HG03039 (cell line): ENCODE measurements at regions not wholly inside any gene's neighbourhood (a gene's known extent, or its start where the extent isn't known, plus 50 kb on each side); places are given as distances from the start of the nearest gene placed in this dataset.

Source experiments
- ATAC-seq: cut with Tn5 transposase; IDR thresholded peaks from one replicate; pipeline ENCODE4 v1.9.1; 2021; ENCODE audit warnings: mild to moderate bottlenecking, moderate library complexity; ENCODE audit not compliant: unreplicated experiment

DNA sequence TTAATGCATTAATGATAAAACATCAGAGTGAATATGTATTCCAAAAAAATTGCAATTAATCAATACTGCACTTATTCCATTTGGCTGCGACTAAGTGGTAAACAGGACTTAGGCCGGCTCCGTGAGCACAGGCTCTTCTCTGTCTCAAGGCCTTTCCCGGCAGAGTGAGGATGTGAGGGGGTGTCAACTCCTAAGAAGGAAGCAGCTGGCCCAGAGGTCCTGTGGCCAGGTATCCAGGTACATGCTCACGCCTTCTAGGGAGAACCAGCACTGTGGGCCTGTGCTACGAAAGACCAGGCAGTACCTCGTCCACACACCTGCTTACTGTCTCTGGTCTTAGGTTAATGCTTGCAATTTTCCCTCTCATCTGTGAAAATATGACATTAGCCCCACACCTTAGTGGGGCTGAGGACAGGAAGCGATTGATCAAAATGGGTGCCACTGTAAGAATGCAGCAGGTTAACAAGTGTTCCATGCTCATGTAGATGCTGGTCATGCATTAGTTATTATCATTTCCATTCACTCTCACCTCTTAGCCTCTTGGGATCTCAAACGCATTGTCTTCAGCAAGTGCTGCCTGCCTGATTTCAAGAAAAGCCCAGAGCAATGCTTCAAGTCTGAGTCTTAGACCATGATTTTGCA, 175.3 kb downstream of the ABHD5 start:
- ATAC-seq = no peak

DNA sequence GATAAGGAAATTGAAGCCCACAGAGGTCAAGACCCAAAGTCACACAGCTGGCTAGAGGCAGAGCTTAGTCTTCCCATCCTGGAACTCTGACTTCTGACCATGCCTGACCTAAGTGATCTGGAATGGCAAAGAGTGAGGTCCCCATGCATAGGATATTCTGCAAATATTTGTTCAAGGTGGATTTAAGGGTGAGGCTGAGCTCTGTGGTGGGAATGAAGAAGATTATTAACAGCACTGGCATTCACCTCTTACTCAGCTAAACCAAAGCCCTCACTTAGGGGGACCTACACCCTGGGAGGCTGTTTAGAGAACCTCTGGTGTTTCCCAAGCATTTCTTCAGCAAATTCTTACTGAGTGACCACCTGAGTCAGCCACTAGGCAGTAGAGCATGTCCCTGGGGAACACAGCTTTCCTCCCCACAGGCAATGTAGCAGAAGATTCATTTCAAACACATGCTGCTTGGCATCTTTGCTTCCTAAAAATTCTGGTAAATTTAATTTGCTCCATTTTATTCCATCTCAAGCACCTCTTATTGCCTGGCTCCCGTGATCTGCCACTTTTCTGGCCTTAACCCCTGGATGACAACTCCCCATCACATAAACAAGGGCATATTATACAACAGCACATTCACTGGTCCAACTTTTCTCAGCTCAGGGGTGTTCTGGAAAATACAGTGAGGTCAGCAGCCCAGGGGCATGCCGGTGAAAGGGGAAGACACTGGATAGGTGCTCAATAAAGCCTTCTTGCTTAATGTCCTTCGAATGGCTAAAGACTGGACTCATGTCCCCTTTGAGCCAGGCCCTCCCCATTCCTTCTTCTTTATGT, 176.0 kb downstream of the ABHD5 start:
- ATAC-seq = no peak

DNA sequence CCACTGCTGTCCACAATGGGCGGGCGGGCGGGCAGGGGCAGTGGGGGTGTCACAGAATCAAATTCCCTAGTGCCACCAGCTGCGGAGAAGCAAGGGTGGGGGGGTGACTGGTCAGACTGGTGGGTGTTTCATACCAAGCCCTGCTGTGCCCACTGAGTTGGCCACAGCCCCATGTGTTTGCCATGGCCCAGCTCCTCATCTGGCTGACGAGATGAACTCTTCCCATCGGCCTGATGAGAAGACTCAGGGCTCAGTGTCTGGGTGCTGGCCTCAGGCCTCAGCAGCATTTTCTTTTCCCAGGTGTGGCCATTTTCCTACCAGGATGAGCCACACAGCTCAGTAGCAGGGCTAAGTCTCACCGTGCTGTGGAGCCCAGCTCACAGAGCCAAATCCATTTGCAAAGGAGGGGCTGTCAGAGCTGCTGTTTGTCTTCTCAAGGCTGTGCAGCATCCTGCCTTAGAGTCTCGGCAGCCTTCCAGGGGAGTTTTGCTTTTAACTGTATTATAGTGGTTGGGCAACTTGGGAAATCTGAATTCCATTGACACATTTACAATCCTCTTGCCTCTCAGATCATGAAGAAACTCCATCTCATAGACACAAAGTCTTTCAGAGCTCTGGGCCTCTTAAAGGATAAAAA, 176.8 kb downstream of the ABHD5 start:
- no peak for ATAC-seq

DNA sequence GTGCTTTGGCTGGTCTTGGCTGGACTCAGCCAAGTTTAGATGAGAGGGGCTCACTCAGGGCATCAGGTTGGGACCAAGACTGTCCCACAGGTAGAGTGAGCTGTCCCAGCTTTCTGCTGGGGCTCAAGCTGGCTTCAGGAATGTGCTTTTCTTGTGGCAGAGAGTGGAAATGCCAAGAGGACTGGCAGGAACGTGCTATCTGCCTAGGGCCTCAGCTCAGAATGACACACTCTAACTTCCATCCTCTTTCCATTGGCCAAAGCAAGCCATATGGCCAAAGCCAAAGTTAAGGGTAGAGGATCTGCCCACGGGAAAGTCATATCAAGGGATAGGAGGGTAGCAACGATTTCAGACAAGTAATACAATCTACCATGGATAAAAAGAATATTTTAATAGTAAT, 178.8 kb downstream of the ABHD5 start:
- ATAC-seq = no peak

DNA sequence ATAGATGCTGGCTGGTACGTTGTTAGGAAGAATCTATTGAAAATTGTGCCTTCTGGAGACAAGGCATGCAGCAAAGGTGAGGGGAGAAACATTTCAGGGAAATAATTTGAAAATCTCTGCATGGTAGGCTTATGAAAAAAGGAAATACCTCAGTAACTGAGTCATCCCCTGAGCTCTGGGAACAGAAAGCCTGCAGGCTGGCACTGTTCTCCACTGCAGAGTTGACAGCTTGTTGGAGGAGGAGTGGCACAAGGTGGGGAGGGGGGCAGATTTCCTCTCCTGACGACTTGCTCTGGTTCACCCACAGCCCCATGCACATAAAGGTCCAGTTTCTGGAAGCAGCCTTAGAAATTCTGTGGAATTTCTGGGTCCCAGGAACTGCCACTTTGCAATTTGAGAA, 179.4 kb downstream of the ABHD5 start:
- no peak for ATAC-seq

DNA sequence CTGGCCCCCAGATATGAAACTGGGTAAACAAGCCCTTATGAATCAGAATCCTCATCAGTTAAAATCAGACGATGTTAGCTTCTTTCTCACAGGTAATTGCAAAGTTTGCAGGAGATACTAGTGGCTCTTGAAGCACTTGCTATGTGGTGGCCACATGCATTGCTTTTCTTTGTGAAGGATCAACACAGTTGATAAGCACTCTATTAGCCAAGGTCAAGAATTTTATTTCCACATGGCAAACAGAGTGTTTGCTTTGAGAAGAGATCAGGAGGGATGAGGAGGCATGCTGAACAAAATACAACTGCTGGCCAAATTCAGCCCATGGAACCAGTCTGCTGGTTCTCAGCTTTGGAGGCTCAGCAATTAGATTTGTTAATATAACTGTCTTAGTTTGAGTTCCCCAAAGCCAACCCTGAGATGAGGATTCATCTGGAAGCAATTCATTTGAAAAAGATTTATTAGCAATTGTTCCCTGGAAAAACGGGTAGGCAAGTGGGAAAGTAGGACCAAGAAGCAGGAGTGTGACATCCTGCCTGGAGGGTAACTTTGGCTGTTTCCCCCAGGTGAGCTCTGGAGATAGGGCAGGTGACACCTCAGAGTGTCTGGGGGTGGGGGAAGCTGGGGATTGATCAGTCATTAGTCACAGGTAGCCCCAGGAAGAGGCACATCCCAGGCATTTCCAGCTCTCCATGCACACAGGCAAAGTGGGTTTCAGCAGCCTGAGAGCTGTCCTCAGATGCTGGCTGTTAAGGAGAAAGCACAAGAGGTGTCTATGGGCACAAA, 180.3 kb downstream of the ABHD5 start:
- no peak for ATAC-seq

DNA sequence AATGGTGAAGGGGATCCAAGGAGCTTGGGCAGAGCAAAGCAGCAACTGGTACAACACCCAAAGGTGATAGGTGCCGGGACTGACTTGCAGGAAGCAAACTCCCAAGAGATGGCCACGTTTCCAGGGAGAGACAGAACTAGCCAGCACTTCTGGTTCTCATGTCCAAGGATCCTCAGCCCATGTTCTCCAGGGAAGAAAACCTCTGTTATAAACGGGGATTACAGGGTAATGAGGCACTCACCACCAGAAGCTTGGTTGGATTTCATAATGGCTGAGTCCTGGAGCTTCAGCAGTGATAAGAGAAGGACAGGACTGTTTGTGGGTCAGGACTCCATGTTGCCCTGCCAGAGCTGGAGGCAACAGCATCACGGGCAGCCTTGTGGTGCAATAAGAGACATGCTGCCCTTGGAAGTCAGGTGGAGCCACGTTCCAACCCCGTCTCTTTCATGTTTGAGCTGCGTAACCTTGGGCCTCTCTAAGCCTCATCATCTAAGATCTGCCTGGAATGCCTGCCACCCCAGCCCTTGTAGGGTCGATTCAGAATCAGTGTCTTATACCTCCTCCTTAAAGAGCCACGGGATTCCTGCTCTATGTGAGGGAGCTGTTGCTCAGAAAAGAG, 181.0 kb downstream of the ABHD5 start:
- no peak for ATAC-seq

DNA sequence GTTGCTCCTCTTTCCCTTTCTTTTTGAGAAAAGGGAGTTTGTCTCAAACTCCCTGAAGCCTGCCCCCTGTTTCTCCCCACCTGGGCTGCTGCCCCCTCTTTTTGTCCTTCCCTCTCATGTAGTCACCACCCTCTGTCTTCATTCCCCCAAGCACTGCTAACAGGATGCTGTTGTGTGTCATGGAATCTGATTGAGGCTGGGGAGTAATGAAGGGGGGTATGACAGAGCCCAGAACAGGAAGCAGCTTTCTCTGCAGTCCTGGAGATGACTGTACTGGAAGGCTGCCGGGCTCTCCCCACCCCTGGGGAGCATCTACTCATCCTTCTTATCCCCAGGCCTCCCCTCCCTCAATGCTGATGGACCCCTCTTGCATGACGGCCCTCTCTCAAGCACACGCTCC, 181.6 kb downstream of the ABHD5 start:
- ATAC-seq = no peak

DNA sequence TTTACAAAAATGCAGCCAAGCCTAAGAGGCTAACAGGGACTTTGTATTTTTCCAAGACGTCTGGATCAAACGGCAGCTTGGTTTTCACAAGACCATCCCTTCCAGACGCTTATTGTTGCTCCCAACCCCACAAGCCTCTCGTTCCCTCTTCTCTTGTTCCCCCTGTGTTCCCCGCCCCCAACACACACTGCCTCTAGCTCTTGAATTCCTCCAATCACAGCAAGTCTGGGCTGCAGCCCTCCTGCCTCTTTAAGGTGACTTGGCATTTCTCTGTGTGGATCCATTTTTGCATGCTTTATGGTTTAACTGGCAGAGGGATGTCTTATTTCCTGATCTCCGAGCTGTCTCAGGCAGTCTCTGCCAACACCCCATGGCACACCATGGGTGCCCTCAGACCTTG, 182.2 kb downstream of the ABHD5 start:
- no peak for ATAC-seq

DNA sequence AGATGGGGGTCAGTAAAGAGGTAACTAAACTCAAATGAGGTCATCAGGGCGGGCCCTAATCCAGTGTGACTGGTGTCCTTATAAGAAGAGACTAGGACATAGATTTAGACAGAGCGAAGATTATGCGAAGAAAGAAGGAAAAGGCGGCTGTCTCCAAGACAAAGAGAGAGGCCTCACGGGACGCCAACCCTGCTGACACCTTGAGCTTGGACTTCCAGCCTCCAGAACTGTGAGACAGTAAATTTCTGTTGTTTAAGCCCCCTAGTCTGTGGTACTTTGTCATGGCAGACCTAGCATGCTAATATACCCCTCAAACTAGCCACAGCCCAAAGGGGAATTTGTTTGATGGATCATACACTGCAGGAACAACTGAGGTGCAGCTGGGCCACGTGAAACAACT, 183.0 kb downstream of the ABHD5 start:
- ATAC-seq = no peak

DNA sequence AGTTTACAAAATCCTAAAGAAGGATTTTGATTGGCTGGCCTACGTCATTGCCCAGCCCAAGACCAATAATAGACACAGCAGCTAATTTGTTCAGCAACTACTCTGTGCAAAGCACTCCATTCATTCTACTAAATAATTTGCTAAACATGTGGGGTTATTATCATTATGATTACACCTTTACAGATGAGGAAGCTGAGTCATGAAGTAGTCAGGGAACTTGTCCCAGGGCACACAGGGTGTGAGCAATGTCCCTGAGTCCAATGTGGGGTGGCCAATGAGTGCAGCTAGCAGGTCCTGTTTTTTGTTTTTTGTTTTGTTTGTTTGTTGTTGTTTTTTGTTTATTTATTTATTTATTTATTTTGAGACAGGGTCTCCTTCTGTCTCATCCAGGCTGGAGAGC, 183.6 kb downstream of the ABHD5 start:
- no peak for ATAC-seq

DNA sequence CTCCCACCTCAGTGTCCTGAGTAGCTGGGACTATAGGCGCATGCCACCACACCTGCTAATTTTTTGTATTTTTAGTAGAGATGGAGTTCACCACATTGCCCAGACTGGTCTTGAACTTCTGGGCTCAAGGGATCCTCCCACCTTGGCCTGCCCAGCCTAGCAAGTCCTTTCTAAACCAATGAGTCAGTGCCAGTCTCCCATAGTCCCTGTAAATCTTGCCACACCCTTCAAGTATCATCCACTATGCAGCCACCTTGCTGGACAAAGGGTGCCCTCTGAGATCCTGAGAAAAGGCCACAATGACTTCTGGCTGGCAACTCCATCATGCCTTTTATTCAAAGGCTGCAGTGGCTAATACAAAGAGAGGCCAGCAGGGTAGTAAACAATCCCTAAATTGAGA, 184.0 kb downstream of the ABHD5 start:
- ATAC-seq = no peak

DNA sequence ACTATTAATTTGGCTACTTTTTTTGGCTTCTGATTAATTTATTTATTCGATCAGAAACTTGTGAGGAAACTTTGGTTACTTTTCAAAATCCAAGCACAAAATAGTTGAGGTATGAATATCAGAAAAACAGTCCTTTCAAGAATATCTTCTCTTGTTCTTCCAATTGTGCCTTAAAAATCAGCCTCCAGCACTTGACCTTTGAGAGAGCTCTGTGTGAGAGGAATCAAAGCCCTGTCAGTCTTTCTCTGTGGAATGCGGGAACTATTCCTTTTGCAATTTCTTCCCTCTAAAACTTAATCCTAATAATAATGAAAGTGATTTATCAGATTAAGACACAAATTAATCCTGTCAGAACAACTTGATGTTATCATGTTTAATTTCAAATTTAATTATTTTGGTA, 185.9 kb downstream of the ABHD5 start:
- ATAC-seq = no peak

DNA sequence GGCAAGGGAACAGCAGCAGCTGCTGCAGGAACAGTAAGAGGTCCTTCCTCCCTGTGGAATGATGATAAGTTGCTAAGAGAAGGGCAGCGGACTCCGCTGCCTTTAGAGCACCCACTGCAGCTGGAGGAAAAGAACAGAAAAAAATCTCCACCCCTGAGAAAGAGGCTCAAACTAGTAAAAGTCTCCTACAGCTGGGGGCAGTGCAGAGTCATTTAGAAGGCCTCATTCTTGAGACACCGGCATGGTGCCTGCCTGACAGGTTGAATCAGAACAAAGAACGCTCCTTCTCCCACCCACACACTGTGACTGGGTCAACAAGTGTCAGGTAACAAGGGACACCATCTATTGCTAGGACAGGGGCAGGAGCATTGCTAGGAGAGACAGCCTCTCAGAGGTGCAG, 188.4 kb downstream of the ABHD5 start:
- ATAC-seq = no peak

DNA sequence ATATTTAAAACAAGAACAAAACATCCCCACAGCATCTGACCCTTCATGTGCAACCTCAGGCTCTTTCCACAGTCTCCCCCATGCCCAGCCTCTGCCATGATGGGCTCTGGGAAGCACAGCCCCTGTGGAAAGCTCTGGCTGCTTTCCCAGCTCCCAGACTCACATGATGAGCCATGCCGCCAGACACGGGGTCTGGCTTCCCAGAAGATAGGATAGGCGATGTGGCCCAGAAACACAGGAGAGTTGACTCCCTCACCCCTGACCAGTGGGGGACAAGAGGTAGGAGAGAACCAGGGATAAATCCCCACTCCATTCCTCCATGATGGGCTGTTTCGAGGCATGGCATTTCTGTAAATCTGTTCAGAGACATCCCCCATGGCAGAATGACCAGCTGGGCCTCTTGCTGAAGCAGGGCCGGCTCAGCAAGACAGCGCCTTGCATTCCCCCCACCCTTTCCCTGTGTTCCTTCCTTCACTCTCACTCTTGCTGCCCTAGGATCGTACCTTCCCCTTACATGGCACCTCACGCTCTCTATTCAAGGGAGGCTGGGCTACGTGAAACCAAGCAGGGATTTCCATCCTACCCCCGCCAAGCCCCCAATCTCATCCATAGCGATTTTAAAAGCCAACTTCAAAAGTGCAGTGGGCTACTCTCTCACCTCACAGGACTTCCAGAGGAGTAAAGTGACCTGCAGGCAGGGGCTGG, 192.4 kb downstream of the ABHD5 start:
- no peak for ATAC-seq

DNA sequence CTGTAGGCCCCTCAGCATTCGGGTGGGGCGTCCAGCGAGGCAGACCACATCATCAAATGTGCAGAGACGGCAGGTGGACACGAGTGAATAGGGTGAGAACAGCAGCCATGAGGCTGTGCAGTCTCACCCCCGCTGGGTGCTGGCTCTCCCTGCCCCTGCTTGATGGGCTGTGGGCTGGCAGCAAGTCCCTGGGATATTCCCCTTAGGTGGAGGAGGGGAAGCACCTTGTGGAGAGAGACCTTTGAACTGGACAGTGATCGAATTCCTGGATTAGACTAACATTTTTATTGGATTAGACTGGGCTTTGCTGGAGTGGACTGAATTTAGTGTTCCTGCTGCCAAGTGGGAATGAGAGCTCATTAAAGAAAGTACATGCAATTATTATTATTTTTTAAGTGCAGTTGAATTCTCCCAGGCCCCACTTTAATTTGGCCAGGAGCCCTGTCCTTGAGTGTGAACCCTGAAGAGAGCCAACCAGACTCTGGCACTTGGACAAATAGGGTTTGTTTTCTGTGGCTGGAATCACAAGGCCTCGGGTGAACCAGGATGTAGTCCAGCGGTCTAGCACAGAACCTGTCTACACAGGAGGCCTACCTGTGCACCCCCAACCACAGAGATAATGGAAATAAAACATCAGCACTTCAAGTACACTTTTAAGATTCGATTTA, 193.1 kb downstream of the ABHD5 start:
- ATAC-seq = no peak

DNA sequence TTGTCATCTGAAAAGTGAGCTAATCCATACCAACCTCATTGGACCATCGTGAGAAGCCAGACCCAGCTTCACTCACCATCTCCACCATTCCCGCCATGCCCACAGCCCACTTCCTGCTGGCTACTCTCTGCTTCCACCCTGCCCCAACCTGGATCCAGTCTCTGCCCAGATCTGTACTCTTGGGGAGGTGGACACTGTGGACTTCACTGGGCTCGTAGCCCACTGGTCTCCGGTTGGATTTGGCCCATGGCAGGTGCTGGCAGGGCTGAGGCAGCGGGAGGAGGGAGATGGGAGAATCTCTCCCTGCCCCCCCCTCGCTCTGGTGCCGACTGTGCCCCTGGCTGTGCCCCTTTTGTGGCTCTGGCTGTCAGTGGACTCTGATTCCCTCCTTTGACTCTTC, 193.8 kb downstream of the ABHD5 start:
- no peak for ATAC-seq

DNA sequence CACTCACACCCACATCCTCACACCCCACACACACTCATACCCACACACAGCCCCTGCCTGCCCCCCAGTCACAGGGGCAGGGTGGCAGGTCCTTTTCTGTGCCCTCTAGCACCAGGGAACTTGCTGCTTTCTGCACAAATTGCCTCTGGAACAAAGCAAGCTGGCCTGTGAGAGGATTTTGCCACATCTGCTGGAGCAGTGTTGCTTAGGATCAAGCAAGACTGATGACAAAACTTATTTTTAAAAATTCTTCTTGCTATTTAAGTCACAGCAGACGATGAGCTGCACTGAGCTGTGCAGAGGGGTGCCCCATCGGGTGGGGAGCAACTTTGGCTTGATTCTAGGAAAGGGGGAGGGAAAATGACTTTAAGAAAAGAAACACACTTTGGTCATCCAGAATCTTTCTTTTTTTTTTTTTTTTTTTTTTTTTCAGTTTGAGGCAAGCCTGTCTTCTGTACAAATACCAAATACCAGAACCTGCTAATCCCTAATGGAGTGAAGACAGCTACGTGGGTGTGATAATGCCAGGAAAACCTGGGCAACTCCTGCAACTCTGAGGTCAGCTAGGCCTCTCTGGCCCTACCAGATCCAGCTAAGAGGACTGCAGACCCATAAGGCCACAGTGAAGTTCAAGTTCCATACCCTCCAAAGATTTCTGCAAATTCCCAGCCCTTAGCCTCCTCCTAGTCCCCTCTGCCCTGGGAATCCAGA, 195.3 kb downstream of the ABHD5 start:
- ATAC-seq = no peak

DNA sequence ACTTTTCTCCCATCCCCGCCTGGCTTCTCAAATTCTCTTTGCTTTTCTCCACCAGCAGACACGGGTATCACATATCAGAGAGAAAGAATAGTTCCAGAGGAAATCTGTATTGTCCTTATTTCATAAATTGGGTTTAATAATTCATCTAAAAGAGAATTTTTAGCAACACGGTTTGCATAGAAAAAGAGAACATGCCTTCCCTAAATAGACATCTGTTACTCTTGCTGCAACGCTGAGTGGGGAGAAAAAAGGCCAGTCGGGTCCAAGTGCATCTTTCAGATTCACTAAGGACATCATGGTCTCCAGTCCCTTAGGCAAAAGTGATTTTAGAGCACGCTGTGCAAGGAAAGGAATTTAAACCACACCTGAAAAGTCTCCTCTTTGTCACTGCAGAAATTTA, 201.3 kb downstream of the ABHD5 start:
- no peak for ATAC-seq
